Transverse colon (tissue), 4 donors: ENCODE measurements at regions not wholly inside any gene's neighbourhood (a gene's known extent, or its start where the extent isn't known, plus 50 kb on each side); places are given as distances from the start of the nearest gene placed in this dataset.

Experiments used
- DNase-seq: peaks from one replicate; pipeline ENCODE4 v3.0.0-alpha.2; 2019
- H3K27ac ChIP-seq, 4 donors: fragments of 200-600 bp; sonication (generic); 2 replicates each; pipeline ENCODE4 v1.5.1; 2016 to 2018; ENCODE audit warnings: inconsistent platforms in 4 of 4
- H3K27me3 ChIP-seq: fragments of 200-600 bp; sonication (generic); 2 replicates; pipeline ENCODE4 v1.5.1; 2017; ENCODE audit warnings: inconsistent platforms
- H3K36me3 ChIP-seq, 4 donors: fragments of 200-600 bp; sonication (generic); 2 replicates each; pipeline ENCODE4 v1.5.1; 2017 to 2019; ENCODE audit warnings: inconsistent platforms in 4 of 4
- H3K4me1 ChIP-seq, 4 donors: fragments of 200-600 bp; sonication (generic); 2 replicates each; pipeline ENCODE4 v1.5.1; 2017 to 2020; ENCODE audit warnings: inconsistent platforms in 4 of 4
- H3K4me3 ChIP-seq, 4 donors: fragments of 200-600 bp; sonication (generic); 1 replicate in 1 of 4; 2 replicates in 3 of 4; pipeline versions ENCODE4 v1.5.1 to v1.6.1; 2017 to 2019; ENCODE audit warnings: inconsistent platforms in 4 of 4
- H3K9me3 ChIP-seq, 2 donors: fragments of 200-600 bp; sonication (generic); 2 replicates each; pipeline ENCODE4 v1.5.1; 2017 to 2019; ENCODE audit warnings: inconsistent platforms in 2 of 2
- CTCF ChIP-seq, 5 experiments: fragments of 200-600 bp in 3 of 5; fragments of 450-650 bp in 2 of 5; sonication (generic) in 3 of 5; IDR thresholded peaks; 1 replicate in 2 of 5; 2 replicates in 3 of 5; pipeline ENCODE4 v1.5.1; 2016 to 2017; ENCODE audit warnings: antibody characterized with exemption in 5 of 5, inconsistent platforms in 3 of 5, mild to moderate bottlenecking in 2 of 5, moderate library complexity in 1 of 5
- EP300 ChIP-seq: sonication (generic); formaldehyde crosslinking; IDR thresholded peaks from one replicate; pipeline ENCODE4 v1.6.1; 2017; ENCODE audit warnings: antibody characterized with exemption, low read depth
- POLR2A ChIP-seq: fragments of 450-650 bp; IDR thresholded peaks from one replicate; pipeline ENCODE4 v1.6.1; 2016; ENCODE audit warnings: antibody characterized with exemption, mild to moderate bottlenecking, moderate library complexity
- POLR2AphosphoS5 ChIP-seq, 3 donors: sonication (generic); formaldehyde crosslinking; IDR thresholded peaks; one replicate each; pipeline ENCODE4 v1.6.1; 2016; ENCODE audit warnings: antibody characterized with exemption in 3 of 3
- WGBS, 2 donors: methylation state at CpG; one replicate each; pipeline ENCODE4 v1.1.5; 2018; ENCODE audit warnings: low coverage in 1 of 2; 5-methylcytosine and 5-hydroxymethylcytosine counted together
- in situ Hi-C, 4 donors: fragments of 200-750 bp; cut with MboI; loops; one replicate each; pipeline versions ENCODE4 v1.15.0 to v1.15.1; 2017; ENCODE audit warnings: low sequenced_read_pairs in 3 of 4, low pct_ligation_motif_present in 1 of 4, low pct_unique_long_range_greater_than_20kb in 1 of 4
- intact Hi-C: fragments of 100-400 bp; cut with DNase I; formaldehyde crosslinking; loops from one replicate; pipeline ENCODE4 v1.15.1; 2023; ENCODE audit warnings: low total_unique reads

- Histone ChIP-seq H3K4me1 (no peaks in the 10 kb centered on the region), H3K4me3 (no peak overlapping the region)
- in situ Hi-C loops = no loop called here
These were observed 292.9 kb upstream of the PDZRN3 start for GRCh38 chr3:73917643-73918042.

GRCh38 chr3:73915886-73916285 is 291.1 kb upstream of the PDZRN3 start:
- in situ Hi-C loops = no loop called here
- no peak for TF ChIP-seq EP300
- no peak for TF ChIP-seq POLR2A
- no peak for TF ChIP-seq POLR2AphosphoS5 (IDR thresholded peaks at IDR 0.05)
- TF ChIP-seq CTCF (IDR thresholded peaks at IDR 0.05) = no peak
- WGBS, 2 donors = 88 to 91% methylated on average over 2 of the region's 2 CpGs

More at GRCh38 chr3:73917643-73918042, 292.9 kb upstream of the PDZRN3 start:
- TF ChIP-seq EP300 (no peak), POLR2A (no peak), CTCF (IDR thresholded peaks at IDR 0.05) (no peak), POLR2AphosphoS5 (IDR thresholded peaks at IDR 0.05) (no peak)
- no peak overlapping the region for H3K27ac ChIP-seq
- H3K9me3 ChIP-seq = no peaks in the 10 kb centered on the region
- no peaks in the 10 kb centered on the region for H3K27me3 ChIP-seq
- intact Hi-C loops = no loop called here
- DNase-seq = no peak
- 76 to 85% methylated on average over 2 of the region's 2 CpGs for WGBS, 2 donors
- no peaks in the 10 kb centered on the region for H3K36me3 ChIP-seq

GRCh38 chr3:73908218-73908617 is 283.5 kb upstream of the PDZRN3 start:
- in situ Hi-C loops = no loop called here
- Histone ChIP-seq H3K27ac (no peak overlapping the region), H3K27me3 (no peaks in the 10 kb centered on the region), H3K4me3 (no peak overlapping the region), H3K36me3 (no peaks in the 10 kb centered on the region), H3K9me3 (no peaks in the 10 kb centered on the region), H3K4me1 (no peaks in the 10 kb centered on the region)
- DNase-seq = no peak
- WGBS, 2 donors = 81 to 86% methylated on average over 3 of the region's 3 CpGs
- no peak for TF ChIP-seq EP300
- TF ChIP-seq CTCF (IDR thresholded peaks at IDR 0.05) = no peak
- no peak for TF ChIP-seq POLR2AphosphoS5 (IDR thresholded peaks at IDR 0.05)
- TF ChIP-seq POLR2A = no peak
- intact Hi-C loops = no loop called here

More at GRCh38 chr3:73915886-73916285, 291.1 kb upstream of the PDZRN3 start:
- no peaks in the 10 kb centered on the region for H3K36me3 ChIP-seq
- H3K27me3 ChIP-seq = no peaks in the 10 kb centered on the region
- H3K9me3 ChIP-seq = no peaks in the 10 kb centered on the region
- no peak overlapping the region for H3K27ac ChIP-seq
- no peak for DNase-seq
- no peak overlapping the region for H3K4me3 ChIP-seq
- no peaks in the 10 kb centered on the region for H3K4me1 ChIP-seq
- intact Hi-C loops = no loop called here

GRCh38 chr3:73901686-73902085 is 276.9 kb upstream of the PDZRN3 start:
- intact Hi-C loops = no loop called here

More at GRCh38 chr3:73901686-73902085, 276.9 kb upstream of the PDZRN3 start:
- Histone ChIP-seq H3K4me1 (no peaks in the 10 kb centered on the region), H3K9me3 (no peaks in the 10 kb centered on the region), H3K27ac (no peak overlapping the region), H3K36me3 (no peaks in the 10 kb centered on the region), H3K27me3 (no peaks in the 10 kb centered on the region), H3K4me3 (no peak overlapping the region)
- WGBS, 2 donors = 75% methylated on average over 2 of the region's 2 CpGs
- TF ChIP-seq EP300 = no peak
- no peak for TF ChIP-seq CTCF (IDR thresholded peaks at IDR 0.05)
- no peak for TF ChIP-seq POLR2AphosphoS5 (IDR thresholded peaks at IDR 0.05)
- no peak for TF ChIP-seq POLR2A
- in situ Hi-C loops = no loop called here
- DNase-seq = no peak
